Loucy (cell line): ENCODE measurements at regions not wholly inside any gene's neighbourhood (a gene's known extent, or its start where the extent isn't known, plus 50 kb on each side); places are given as distances from the start of the nearest gene placed in this dataset.
A peak's percentile ranks its signal among the peaks of the same experiment; 100 is the strongest.

Experiments used
- H2AFZ ChIP-seq: fragments of 200-600 bp; sonication (generic); 2 replicates; pipeline ENCODE4 v1.6.0; 2016; ENCODE audit warnings: antibody characterized with exemption, mild to moderate bottlenecking, low read length, moderate library complexity
- H3F3A ChIP-seq: fragments of 200-600 bp; 2 replicates; pipeline ENCODE4 v1.6.0; 2016; ENCODE audit warnings: antibody characterized with exemption, low read depth, mild to moderate bottlenecking
- H3K27me3 ChIP-seq: fragments of 200-600 bp; sonication (generic); 2 replicates; pipeline ENCODE4 v1.6.1; 2014; ENCODE audit warnings: low read length, mild to moderate bottlenecking; ENCODE audit not compliant: insufficient read depth, poor library complexity, severe bottlenecking
- H3K36me3 ChIP-seq: fragments of 200-600 bp; sonication (generic); 2 replicates; pipeline ENCODE4 v1.6.1; 2016; ENCODE audit warnings: low read length; ENCODE audit not compliant: insufficient read depth
- H3K4me1 ChIP-seq: fragments of 200-600 bp; sonication (generic); 2 replicates; pipeline ENCODE4 v1.5.1; 2014; ENCODE audit warnings: low read length, mild to moderate bottlenecking; ENCODE audit not compliant: insufficient read depth, poor library complexity, severe bottlenecking
- H3K4me2 ChIP-seq: fragments of 200-600 bp; sonication (generic); 2 replicates; pipeline ENCODE4 v1.6.0; 2014; ENCODE audit warnings: antibody characterized with exemption, low read length, low read depth, mild to moderate bottlenecking; ENCODE audit not compliant: poor library complexity, severe bottlenecking
- H3K4me3 ChIP-seq: fragments of 200-600 bp; sonication (generic); 2 replicates; pipeline ENCODE4 v1.5.1; 2014; ENCODE audit warnings: low read length, mild to moderate bottlenecking, mixed read lengths; ENCODE audit not compliant: poor library complexity, severe bottlenecking
- H3K79me2 ChIP-seq: fragments of 200-600 bp; sonication (generic); 2 replicates; pipeline ENCODE4 v1.6.1; 2014; ENCODE audit warnings: low read length; ENCODE audit not compliant: insufficient read depth
- H3K9ac ChIP-seq: fragments of 200-600 bp; sonication (generic); 2 replicates; pipeline ENCODE4 v1.6.0; 2014; ENCODE audit warnings: mild to moderate bottlenecking, low read depth, low read length, moderate library complexity; ENCODE audit not compliant: poor library complexity, severe bottlenecking
- H3K9me2 ChIP-seq: fragments of 200-600 bp; sonication (generic); replicated peaks from 2 replicates; pipeline ENCODE4 v1.6.1; 2016; ENCODE audit warnings: low read depth, low read length, mixed read lengths
- H3K9me3 ChIP-seq: fragments of 200-600 bp; sonication (generic); 2 replicates; pipeline ENCODE4 v1.6.1; 2014; ENCODE audit warnings: mild to moderate bottlenecking, antibody characterized with exemption, low read length, low read depth; ENCODE audit not compliant: insufficient read depth
- H4K20me1 ChIP-seq: fragments of 200-600 bp; sonication (generic); 2 replicates; pipeline ENCODE4 v1.6.0; 2014; ENCODE audit warnings: antibody characterized with exemption, low read length, mild to moderate bottlenecking; ENCODE audit not compliant: insufficient read depth, poor library complexity, severe bottlenecking
- EZH2phosphoT487 ChIP-seq: fragments of 200-600 bp; IDR thresholded peaks from 2 replicates; pipeline ENCODE4 v1.6.1; 2018; ENCODE audit warnings: antibody characterized with exemption, mild to moderate bottlenecking, moderate library complexity, borderline replicate concordance
- TF ChIP-seq, protein P1 (sequence below): fragments of 200-600 bp; sonication (generic); conservative IDR thresholded peaks from 2 replicates; pipeline ENCODE4 v1.5.1; 2014; ENCODE audit warnings: mild to moderate bottlenecking, antibody characterized with exemption, low read length

DNA sequence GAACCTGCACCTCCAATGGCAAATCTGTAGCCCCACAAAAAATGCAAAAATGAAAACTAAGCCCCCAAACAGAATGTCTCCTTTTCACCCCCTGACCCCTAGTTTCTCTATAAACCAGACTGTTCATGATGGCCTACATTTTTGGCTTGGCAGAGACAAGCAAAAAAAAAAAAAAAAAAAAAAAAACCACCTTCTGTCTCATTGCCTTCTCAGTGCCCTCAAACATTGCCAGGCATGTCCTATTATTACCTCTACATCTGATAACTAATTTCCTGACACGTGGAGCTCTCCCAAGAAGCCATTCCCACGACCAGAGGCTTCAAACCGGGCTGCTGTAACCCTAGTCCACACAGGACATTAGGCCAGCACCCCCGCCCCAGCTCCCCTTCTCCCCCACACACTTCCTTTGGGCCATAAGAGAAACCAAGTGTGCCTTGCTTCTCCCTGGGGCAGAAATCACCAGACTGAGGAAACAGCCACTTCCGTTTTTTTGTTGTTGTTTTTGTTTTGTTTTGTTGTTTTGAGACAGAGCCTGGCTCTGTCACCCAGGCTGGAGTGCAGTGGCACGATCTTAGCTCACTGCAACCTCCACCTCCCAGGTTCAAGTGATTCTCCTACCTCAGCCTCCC lies 65.4 kb downstream of the GPR6 start:
- Histone ChIP-seq H2AFZ (no peak overlapping the region), H3F3A (no peaks in the 10 kb centered on the region), H4K20me1 (no peaks in the 10 kb centered on the region), H3K79me2 (no peaks in the 10 kb centered on the region), H3K4me1 (peaks cover 28% of the 10 kb centered on the region), H3K4me2 (peak overlapping the region; percentile 9), H3K9me2 (no peaks in the 10 kb centered on the region), H3K9me3 (no peaks in the 10 kb centered on the region), H3K36me3 (no peaks in the 10 kb centered on the region), H3K27me3 (no peaks in the 10 kb centered on the region), H3K4me3 (no peak overlapping the region), H3K9ac (peak overlapping the region; percentile 30)
- no peak for TF ChIP-seq EZH2phosphoT487
- TF ChIP-seq, protein P1, sequence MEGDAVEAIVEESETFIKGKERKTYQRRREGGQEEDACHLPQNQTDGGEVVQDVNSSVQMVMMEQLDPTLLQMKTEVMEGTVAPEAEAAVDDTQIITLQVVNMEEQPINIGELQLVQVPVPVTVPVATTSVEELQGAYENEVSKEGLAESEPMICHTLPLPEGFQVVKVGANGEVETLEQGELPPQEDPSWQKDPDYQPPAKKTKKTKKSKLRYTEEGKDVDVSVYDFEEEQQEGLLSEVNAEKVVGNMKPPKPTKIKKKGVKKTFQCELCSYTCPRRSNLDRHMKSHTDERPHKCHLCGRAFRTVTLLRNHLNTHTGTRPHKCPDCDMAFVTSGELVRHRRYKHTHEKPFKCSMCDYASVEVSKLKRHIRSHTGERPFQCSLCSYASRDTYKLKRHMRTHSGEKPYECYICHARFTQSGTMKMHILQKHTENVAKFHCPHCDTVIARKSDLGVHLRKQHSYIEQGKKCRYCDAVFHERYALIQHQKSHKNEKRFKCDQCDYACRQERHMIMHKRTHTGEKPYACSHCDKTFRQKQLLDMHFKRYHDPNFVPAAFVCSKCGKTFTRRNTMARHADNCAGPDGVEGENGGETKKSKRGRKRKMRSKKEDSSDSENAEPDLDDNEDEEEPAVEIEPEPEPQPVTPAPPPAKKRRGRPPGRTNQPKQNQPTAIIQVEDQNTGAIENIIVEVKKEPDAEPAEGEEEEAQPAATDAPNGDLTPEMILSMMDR, result no peak

DNA sequence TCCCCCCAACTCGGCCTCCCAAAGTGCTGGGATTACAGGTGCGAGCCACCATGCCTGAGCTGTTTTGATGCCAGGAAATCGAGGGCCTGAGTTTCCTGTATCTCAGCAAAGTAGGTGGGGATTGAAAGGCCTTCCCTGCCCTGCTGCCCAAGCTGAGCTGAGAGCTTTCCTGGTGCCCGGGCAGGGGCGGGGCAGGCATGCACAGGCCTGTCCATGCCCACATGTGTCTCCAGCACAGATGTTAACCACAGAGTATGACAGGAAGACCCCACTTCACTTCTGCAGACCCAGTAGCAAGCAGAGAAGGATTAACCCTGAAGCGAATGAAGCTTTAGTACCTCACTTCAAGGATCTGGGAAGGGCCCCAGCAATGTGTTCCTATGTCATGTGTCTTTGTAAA lies 66.0 kb downstream of the GPR6 start:
- Histone ChIP-seq H3K36me3 (no peaks in the 10 kb centered on the region), H3K9me2 (no peaks in the 10 kb centered on the region), H3F3A (no peaks in the 10 kb centered on the region), H3K4me2 (peak overlapping the region; percentile 9), H3K9me3 (no peaks in the 10 kb centered on the region), H3K9ac (peak overlapping the region; percentile 52), H3K4me3 (no peak overlapping the region), H3K79me2 (no peaks in the 10 kb centered on the region), H3K27me3 (no peaks in the 10 kb centered on the region), H3K4me1 (peaks cover 22% of the 10 kb centered on the region), H4K20me1 (no peaks in the 10 kb centered on the region), H2AFZ (peak overlapping the region; percentile 24; the same call in 1 of the 2 replicates)
- TF ChIP-seq EZH2phosphoT487, result no peak
- TF ChIP-seq, protein P1, result no peak

DNA sequence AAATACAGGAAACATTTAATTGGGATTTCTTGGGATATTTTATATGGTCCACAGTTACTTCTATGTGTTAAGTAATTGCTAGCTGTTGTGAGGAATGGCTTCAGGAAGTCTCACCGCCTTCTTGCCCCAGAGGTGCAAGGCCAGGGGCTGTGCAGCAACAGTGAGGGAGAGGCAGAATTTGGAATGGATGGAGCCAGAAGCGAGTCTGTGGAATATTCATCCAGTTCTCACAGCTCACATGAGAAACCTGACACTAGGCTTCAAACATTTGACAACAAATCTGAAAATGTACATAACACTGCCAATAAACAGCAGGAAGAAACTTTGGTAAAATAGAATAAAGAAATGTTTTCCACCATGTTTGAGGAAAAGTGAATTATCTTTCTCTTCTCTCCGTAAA lies 66.5 kb downstream of the GPR6 start:
- H3K9ac ChIP-seq, result peak overlapping the region; percentile 52
- H3K4me1 ChIP-seq, result peaks cover 20% of the 10 kb centered on the region
- no peaks in the 10 kb centered on the region for H3F3A ChIP-seq
- H4K20me1 ChIP-seq, result no peaks in the 10 kb centered on the region
- H3K4me3 ChIP-seq, result no peak overlapping the region
- H3K36me3 ChIP-seq, result no peaks in the 10 kb centered on the region
- H3K27me3 ChIP-seq, result no peaks in the 10 kb centered on the region
- no peaks in the 10 kb centered on the region for H3K9me2 ChIP-seq
- H3K4me2 ChIP-seq, result peak overlapping the region; percentile 9
- TF ChIP-seq, protein P1, result no peak
- TF ChIP-seq EZH2phosphoT487, result no peak
- H3K9me3 ChIP-seq, result no peaks in the 10 kb centered on the region
- H3K79me2 ChIP-seq, result no peaks in the 10 kb centered on the region
- H2AFZ ChIP-seq, result peak overlapping the region; percentile 24; the same call in 1 of the 2 replicates
